GM21381 (cell line): ENCODE measurements at regions not wholly inside any gene's neighbourhood (a gene's known extent, or its start where the extent isn't known, plus 50 kb on each side); places are given as distances from the start of the nearest gene placed in this dataset.
A peak's percentile ranks its signal among the peaks of the same experiment; 100 is the strongest.

ENCODE experiments used
- ATAC-seq: cut with Tn5 transposase; IDR thresholded peaks from one replicate; pipeline ENCODE4 v1.9.1; 2021; ENCODE audit warnings: mild to moderate bottlenecking, moderate library complexity; ENCODE audit not compliant: unreplicated experiment

DNA sequence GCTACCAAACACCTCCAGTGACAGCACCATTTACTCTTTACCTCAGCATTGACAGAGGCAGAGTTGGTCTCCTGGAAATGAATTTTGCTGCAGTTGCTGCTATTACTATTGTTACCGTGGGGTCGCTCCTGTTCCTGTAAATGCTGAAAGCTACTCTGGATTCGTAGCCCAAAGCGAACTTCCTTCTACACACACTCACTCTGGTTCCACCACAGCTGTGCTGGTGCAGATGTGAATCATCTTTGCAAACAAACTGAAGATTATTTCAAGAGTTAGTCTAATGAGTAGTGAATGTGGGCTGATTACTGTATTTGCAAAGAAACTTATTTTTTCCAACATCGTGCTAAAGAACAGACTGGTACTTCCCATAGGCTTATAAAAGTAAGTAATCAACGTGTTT lies 304.0 kb downstream of the LPIN1 start:
- ATAC-seq = no peak

DNA sequence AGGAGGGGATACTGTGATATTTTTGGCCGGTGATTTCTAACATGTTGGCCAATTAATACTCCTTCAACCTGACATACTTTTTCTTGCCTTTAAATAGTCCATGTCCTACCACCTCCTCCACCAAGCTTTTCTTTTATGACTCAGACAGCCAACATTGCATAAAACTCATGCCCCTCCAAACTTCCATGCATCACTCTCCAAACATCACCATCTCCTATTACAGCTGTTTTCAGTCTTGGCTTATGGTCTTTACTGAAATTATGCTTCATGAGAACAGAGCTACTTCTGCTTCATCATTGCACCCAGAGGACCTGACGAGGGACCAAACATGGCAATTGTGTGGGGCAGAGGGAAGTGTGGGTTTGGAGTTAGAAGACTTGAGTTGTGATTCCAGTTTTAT lies 305.4 kb downstream of the LPIN1 start:
- no peak for ATAC-seq

DNA sequence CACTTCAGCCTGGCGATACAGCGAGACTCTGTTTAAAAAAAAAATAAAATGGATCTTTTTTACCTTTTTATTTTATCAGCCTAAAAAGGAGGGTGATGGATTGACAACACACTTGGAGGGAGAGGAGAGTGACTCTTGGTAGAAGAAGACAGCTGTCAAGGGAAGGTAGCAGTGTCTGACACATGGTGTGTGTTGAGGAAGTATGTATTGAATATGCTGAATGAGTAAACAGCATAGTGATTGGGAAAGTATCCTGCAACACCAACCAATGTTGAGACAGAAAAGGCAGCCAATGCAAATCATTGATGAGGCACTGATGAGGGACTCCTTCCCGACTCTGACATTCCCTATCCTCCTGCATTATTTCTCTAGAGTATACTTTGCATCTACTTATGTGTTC lies 306.4 kb downstream of the LPIN1 start:
- no peak for ATAC-seq

DNA sequence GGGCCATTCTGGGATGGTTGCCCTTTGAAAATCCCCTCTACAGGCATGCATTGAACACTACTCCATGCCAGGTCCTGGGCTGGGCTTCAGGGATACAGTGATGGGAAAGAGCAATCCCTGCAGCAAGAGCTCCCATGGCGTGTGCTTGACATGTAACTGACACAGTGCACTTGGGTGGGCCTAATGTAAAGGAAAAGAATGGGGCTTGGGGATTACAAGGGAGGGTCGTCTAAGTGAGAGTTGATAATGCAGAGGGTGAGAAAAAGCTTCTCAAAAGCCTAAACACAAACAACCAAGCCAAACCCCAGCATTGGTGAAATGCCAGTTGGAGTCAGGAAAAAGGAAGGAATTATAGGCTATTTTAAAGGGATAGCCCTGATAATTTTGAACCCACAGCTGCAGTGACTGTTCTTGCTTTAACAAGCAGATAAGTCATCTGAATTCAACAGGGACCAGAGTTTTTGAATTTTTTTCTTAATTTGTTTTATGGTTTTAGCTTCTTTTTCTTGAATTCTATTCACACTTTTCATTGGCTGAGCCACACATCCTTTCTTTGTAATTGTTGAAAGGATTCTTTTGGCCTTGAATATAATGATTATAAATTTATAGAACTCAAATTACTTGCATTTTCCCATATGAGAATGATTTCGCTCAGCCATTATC lies 308.7 kb downstream of the LPIN1 start:
- ATAC-seq = no peak

DNA sequence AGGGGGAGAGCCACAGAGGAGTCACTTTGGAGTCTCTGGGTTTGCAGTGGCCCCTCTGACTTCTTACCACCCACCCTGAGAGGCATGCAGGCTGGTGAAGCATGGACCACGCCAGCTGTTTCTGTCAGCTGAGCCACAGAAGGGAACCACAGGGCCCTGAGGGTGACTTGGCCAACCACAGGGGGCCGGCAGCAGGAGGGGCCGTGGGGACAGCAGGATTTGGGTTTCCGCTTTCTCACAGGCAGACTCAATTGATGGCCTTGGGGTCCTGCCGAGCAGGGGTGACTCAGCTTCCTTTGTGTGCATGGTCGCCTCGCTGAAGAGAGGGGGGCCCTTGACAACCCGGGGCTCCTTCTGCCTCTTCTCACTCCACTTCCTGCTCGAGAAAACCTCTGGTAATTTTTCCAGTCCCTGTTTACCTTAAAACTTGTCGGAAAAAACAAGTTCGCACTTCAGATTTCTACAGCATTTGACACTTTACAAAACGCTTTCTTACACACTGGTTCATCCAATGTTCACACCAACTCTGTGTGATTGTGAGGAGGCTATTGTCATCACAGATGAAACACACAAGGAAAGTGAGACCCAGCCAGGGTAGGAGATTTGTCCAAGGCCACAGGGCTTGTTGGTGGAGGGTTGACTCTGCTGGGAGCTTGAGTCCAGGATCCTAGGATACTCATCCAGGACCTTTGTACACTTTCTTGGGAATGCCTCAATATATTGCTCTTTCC lies 311.2 kb downstream of the LPIN1 start:
- ATAC-seq = peak; percentile 93

DNA sequence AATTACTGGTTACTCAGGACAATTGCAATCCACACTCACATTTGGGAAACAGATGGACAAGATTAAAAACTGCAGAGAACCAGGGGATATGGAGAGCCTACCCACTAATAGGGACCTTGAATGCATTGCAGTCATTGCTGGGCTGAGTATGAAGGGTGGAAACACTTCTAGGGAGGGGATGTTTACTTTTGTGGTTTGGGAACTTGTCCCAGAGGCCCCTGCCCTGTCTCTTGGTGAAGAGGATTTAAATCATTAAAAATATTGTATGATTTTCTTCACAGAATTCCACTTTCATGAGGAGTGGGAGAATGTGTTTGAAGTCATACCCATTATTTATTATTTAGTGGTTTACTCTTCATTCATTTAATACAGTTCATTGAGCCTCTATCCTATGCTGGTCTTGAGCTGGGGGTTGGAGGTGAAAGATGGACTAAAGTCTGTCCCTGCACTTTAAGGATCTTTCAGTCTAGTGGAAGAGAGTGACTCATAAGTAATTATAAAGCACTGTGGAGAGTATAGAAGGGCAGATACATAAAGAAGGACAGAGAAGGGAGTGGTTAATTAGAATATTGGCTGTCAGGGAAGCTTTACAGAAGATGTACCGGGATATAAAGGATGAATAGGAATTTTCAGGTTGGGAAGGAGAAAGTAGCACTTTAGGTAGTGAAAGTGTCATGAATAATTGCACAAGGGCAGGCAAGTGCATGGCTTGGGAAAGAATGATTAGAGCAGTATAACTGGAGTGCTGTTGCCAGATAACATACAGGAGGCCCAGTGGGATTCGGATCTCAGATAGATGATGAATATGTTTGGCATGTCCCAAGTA lies 313.4 kb downstream of the LPIN1 start:
- no peak for ATAC-seq

DNA sequence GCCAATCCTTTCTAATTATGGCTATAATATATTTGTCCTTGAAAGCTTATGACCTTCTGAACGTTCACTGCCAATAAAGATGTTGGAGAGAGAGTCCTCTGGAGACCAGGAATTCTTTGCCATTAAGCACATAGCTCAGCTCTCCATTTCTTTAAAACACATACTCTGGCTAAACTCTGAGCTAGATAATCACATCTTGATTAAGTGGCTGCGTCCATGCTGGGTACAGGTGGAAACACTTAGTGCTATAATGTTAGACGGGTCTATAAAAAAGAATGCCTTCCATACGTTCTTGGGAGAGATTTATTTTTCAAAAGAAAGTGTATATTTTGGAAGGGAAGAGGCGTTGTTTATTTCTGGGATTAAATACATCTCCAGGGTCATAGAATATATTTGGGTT lies 314.5 kb downstream of the LPIN1 start:
- ATAC-seq = no peak

DNA sequence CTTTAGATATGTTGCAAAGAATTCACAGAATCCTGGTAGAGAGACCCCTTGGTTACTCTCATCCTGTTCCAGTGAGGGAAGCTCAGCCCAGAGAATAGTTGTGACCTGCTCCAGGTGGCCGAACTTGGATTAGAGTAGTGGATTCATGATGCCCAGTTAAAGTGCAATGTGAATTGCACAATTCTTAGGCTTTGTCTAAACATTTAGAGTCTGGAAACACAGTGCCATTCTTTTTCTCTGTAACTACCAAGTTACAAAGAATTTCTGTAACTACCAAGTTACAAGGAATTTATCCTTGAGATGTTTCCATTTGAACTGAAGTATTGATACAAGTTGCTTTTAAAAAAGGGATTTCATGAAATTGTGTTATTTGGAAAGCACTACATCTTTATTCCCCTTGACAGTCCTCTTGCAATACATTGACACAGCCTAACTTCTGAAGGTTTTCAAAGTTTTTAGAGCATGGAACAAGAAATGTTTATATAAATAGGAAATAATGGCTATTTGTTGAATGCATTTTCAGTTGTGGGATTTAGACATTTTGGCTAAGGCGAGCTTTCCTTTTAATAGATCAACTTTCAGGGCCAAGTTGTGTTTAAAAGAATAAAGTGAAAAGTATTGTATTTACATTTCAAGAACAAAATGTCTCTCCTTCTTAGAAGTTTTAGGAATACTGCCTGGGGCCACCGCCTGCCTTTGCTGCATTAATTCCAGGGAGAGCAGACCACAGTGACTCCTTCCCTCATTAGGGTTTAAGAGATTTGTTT lies 315.0 kb downstream of the LPIN1 start:
- ATAC-seq = no peak

DNA sequence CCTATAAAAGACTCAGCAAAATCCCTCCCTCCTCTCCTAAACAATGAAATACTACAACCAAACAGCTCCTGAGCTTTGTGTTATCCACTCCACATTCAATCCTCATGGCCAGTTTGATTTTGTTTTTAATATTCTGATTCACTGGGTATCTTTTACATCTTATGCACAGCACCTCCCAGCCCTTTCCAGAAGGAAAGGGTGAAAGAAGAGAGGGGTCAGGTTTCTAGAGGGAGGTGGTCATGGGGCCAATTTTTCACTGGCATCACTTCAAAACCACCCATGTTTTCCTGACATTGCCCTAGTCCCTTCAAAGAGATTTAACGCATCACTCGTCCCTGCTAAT lies 315.6 kb downstream of the LPIN1 start:
- no peak for ATAC-seq

DNA sequence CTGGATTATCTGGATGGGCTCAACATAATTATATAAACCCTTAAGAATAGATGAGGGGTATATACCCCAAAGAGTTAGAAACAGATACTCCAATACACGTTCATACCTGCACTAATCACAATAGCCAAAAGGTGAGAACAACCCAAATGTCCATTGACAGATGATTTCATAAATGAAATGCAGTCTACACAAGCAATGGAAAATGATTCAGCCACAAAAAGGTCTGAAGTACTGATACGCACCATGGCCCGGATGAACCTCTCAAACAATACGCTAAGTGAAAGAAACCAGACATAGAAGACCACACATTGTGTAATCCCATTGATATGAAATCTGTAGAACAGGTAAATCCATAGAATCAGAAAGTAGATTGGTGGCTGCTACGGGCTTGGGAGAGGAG lies 316.8 kb downstream of the LPIN1 start:
- no peak for ATAC-seq

DNA sequence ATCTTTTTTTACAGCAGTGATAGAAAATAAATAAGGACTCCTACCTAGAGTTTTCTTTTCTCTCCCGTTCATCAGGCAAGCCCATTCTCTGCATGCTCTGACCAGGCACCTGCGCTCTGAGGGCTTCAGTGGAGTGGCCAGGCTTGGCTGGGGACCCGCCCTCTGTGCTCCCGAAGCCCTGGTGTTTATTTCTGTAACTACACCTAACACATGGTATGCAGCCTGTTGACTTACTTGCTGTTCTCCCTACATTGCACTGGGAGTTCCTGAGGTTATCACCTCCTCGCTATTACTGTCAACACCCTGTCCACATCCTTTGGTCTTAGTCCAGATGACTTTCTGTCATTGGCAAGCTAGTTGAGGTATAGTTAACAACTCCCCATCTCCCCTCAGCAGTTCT lies 317.7 kb downstream of the LPIN1 start:
- ATAC-seq = peak; percentile 63

DNA sequence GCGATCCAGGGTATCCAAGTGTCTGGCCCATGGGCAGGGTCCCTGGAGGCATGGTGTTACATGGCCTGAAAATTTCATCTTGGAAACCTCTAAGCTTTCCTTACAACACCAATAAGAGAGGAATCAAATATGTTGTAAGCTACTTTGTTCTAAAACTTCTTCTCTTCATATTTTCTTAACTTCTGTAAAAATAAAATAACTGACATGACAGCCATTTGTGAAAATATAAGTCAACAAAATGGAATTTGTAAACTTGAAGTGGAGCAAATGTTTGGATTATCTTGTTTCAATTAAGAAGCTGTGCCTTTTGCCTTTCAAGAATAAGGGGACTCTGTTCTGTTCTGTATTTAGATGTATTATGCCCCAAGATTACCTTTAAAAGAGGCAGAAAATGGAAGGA lies 319.7 kb downstream of the LPIN1 start:
- ATAC-seq = no peak

DNA sequence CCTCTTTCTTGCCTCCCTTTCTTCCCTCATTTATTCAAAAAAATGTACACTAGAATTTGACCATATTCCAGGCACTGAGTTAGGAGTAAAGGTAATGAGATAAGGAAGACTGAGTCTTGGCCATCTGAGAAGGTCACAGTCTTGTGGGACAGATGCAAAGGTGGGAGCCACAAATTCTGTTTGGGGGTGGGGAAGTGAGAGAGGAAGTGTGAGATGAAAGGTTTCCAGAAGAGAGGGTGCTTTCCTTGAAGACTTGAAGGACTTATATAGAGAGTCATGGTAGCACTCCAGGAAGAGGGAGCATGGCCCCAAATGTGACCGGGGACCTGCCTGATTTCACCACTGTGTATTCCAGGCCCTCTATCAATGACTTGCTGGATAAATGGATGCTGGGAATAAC lies 320.6 kb downstream of the LPIN1 start:
- no peak for ATAC-seq

DNA sequence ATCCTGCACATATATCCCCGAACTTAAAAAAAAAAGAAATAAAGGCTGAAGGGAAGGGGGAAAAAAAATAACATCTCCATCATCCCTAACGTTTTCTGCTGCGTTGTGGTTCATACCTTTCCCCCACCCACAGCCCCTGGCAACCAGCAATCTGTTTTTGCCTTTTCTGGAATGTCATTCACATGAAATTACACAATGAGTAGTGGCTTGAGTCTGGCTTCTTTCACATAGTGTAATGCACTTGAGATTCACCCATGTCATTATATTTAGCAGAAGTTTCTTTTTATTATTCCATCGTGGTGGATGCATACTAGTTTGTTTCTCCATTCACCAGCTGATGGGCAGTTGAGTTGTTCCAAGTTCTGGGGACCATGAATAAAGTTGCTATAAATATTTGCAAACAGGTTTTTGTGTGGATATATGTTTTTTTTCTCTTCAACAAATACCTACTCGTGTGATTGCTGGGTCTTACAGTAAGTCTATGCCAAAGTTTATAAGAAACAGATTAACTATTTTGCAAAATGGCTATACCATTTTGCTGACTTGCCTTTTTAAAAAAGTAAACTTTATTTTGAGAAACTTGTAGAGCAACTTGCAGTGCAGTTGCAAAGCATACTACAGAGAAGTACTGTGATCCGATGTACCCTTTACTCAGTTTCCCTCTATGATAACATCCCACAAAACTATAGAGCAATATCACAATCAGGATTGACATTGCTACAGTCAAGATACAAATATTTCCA lies 322.5 kb downstream of the LPIN1 start:
- ATAC-seq = no peak

DNA sequence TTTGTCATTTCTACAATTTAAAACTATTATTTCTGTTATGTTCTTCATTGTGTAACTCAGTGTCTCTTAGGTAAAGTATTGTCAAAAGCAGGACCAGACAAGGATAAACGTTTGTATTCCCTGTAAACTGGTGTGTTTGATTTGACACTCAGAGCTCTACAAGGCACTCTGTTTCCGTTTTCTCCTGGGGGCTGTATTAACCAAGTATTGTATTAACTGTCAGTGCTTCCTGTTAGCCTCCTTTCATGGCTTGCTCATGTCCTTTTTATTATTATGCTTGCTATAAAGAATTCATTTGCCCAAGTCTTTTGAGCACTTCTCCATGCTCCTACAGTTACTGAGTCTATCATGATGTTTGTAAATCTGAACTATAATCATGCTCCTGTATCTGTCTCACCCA lies 323.7 kb downstream of the LPIN1 start:
- peak; percentile 34 for ATAC-seq

DNA sequence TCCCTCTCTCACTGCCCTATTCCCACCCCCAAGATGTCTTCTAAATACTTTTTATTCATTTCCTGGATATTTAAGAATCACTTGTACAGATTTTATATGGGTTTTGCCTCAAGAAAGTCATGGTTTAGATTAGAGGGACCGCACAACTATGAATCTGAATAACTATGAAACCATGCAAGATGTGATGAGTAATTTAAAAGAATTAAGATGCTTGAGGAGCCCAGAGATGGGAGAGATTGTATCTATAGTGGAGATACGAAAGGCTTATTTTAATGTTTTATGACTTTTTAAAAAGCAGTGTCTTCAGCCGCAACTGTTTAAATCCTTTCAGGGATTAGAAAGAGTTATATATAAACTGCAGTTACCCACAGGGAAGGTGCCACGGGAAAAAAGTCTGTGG lies 324.1 kb downstream of the LPIN1 start:
- ATAC-seq = peak; percentile 8

DNA sequence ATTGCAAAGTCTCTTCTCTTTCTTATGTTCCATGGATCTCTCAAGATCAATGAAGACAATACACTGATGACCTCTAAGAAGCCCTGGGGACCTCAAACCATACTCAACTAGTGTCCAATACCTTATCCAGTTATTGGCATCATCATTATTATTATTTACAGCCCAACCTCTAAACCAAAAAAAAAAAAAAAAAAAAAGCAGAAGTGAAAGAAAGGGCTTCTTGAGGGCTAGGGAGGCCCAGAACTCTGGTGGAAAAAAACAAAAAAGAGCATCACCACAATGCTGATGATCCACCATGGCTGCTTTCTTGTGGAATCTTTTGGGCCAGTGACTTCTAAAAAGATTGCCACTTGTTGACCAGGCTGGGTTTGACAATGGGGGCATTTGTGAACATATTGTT lies 324.9 kb downstream of the LPIN1 start:
- no peak for ATAC-seq

DNA sequence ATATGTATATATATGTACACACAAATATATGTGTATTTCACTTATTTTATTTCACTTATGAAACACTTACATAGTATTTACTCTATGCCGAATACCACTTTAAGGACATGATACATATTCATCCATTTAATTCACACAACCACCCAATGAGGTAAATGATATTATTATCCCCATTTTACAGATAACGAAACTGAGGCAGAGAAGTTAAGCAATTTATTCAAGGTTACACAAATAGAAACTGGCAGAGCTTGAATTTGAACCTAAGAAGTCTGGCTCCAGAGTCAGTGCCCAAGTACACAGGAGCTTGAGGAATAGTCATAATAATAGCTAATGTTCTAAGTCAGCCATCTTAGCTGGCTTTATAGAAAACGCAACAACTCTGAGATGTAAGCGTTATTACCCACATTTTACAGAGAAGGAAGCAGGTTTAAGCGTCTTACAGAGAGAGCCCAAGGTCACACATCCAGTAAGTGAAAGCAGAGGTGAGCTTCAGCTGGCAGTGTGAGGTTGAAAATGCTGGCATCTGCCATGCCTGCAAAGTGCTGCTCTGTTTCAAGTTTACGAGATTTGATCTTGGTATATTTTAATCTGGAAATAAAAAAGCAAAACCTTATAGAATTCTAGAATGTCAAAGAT lies 326.9 kb downstream of the LPIN1 start:
- no peak for ATAC-seq

DNA sequence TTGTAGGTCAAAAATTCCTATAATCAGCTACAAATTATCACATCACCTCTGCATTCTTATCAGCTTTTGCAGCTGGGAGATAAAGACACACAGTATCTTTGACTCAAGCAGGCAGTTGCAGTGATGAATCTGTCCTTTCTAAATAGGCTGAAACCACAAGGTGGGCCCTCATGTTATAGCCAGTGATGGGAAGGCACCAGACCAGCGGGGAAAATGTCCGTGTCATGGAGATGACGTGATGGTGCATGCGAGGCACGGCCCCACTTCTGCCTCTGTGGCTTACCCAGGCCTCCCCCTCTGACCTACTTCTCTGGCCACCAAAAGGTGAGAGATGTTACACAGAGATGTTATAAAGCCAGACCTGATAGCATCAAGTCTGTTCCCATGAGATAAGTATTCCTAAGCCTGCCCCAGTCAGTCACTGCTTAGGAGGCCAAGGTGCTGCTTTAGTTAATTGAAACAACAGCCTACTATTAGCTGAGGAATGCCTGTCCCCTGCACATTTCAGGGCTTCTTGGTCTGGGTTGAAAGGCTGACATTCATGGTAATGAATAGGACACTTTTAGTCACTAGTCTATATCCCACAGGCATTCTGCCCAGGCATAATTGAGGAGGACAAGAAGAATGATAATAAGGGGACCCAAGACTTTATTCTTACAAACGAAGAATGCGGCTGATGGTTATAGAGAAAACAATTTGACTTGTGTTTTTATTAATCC lies 327.9 kb downstream of the LPIN1 start:
- no peak for ATAC-seq

DNA sequence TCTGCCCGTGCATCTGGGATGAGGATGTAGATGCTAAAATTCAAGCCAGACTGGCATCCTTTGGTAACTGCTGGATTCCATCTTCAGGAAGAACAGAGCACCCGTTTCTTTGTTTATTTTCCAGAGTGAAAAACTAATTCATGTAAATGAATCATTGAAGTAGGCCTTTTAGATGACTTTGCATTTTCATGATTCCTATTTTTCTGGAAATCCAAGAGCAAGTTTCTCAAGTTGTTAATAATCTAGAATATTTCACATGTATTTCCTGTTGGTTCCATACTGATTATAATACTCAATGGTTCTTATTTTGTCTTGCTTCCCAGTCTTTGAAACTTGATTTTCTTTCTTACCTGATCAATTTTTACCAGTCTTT lies 328.4 kb downstream of the LPIN1 start:
- ATAC-seq = no peak
